Upper lobe of left lung (tissue), 6 donors: ENCODE measurements at regions not wholly inside any gene's neighbourhood (a gene's known extent, or its start where the extent isn't known, plus 50 kb on each side); places are given as distances from the start of the nearest gene placed in this dataset.

ENCODE experiments used
- ATAC-seq, 2 donors: fragments of 200-7000 bp; cut with Tn5 transposase; one replicate each; pipeline ENCODE4 v1.9.1; 2022; ENCODE audit warnings: mild to moderate bottlenecking in 2 of 2, moderate library complexity in 2 of 2; ENCODE audit not compliant: low FRiP score in 2 of 2
- DNase-seq, 2 donors: peaks; one replicate each; pipeline ENCODE4 v3.0.0-alpha.2; 2019 to 2020
- H3K27ac ChIP-seq, 4 donors: fragments of 200-600 bp; sonication (generic); one replicate each; pipeline ENCODE4 v1.5.1; 2016 to 2019
- H3K27me3 ChIP-seq, 4 donors: fragments of 200-600 bp; sonication (generic); one replicate each; pipeline ENCODE4 v1.5.1; 2017 to 2019
- H3K36me3 ChIP-seq, 4 donors: fragments of 200-600 bp; sonication (generic); one replicate each; pipeline ENCODE4 v1.5.1; 2016 to 2019
- H3K4me1 ChIP-seq, 4 donors: fragments of 200-600 bp; sonication (generic); one replicate each; pipeline ENCODE4 v1.5.1; 2018 to 2019
- H3K4me3 ChIP-seq, 4 donors: fragments of 200-600 bp; sonication (generic); one replicate each; pipeline ENCODE4 v1.5.1; 2017 to 2019; ENCODE audit warnings: mild to moderate bottlenecking in 2 of 4, moderate library complexity in 1 of 4
- H3K9me3 ChIP-seq, 4 donors: fragments of 200-600 bp; sonication (generic); one replicate each; pipeline ENCODE4 v1.5.1; 2018 to 2019
- CTCF ChIP-seq, 6 experiments: fragments of 450-650 bp in 4 of 6; fragments of 200-600 bp in 2 of 6; sonication (generic) in 2 of 6; IDR thresholded peaks; one replicate each; pipeline ENCODE4 v1.5.1; 2016 to 2019; ENCODE audit warnings: antibody characterized with exemption in 6 of 6
- EP300 ChIP-seq, 4 donors: sonication (generic); formaldehyde crosslinking; IDR thresholded peaks; one replicate each; pipeline ENCODE4 v1.5.1; 2017; ENCODE audit warnings: antibody characterized with exemption in 4 of 4, control low read depth in 2 of 4
- POLR2A ChIP-seq, 4 donors: fragments of 450-650 bp; IDR thresholded peaks; one replicate each; pipeline ENCODE4 v1.5.1; 2016 to 2017; ENCODE audit warnings: antibody characterized with exemption in 4 of 4, mild to moderate bottlenecking in 2 of 4
- POLR2AphosphoS5 ChIP-seq, 2 donors: sonication (generic); formaldehyde crosslinking; IDR thresholded peaks; one replicate each; pipeline ENCODE4 v1.5.1; 2017; ENCODE audit warnings: antibody characterized with exemption in 2 of 2
- WGBS, 2 donors: methylation state at CpG; one replicate each; pipeline ENCODE4 v1.1.5; 2017 to 2018; 5-methylcytosine and 5-hydroxymethylcytosine counted together
- donor health status: DM: no; HTN: no; CAD: no; lungs with moderate emphysema.
- donor health status: DM: no; HTN: yes; CAD: no; lungs with severe emphysema.

DNA sequence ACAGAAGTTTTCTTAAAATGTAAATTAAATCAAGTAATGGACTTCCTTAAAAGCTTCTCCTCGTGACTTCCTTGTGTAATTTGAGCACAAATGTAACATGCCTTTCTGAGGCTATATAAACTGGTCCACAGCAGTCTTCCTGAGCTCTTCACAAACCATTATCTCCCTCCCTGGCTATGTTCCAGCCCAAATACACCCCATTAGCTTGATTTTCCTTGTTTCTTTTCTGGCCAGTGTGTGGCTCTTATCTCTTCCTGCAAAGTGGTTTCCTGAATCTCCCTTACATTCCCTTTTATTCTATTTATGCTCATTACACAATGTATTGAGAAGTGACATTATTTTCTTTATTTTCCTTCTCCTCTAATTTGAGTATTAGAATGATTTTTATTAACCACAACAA is 1085.3 kb upstream of the PCDH10 start:
- Histone ChIP-seq H3K4me3 (no peak overlapping the region), H3K27ac (no peak overlapping the region), H3K4me1 (no peaks in the 10 kb centered on the region), H3K9me3 (no peaks in the 10 kb centered on the region), H3K27me3 (no peaks in the 10 kb centered on the region), H3K36me3 (no peaks in the 10 kb centered on the region)
- DNase-seq (no peak), ATAC-seq (no peak)
- 21 to 31% methylated on average over 1 of the region's 1 CpG for WGBS, 2 donors
- TF ChIP-seq POLR2AphosphoS5 (IDR thresholded peaks at IDR 0.05), result no peak
- TF ChIP-seq POLR2A (IDR thresholded peaks at IDR 0.05), result no peak
- TF ChIP-seq CTCF (IDR thresholded peaks at IDR 0.05), result no peak
- no peak for TF ChIP-seq EP300 (IDR thresholded peaks at IDR 0.05)

- TF ChIP-seq POLR2A (IDR thresholded peaks at IDR 0.05) (no peak), CTCF (IDR thresholded peaks at IDR 0.05) (no peak), POLR2AphosphoS5 (IDR thresholded peaks at IDR 0.05) (no peak), EP300 (IDR thresholded peaks at IDR 0.05) (no peak)
- DNase-seq (no peak), ATAC-seq (no peak)
- H3K36me3 ChIP-seq, result no peaks in the 10 kb centered on the region
- 52 to 57% methylated on average over 2 of the region's 2 CpGs for WGBS, 2 donors
- no peaks in the 10 kb centered on the region for H3K4me1 ChIP-seq
- H3K27me3 ChIP-seq, result no peaks in the 10 kb centered on the region
- no peak overlapping the region for H3K4me3 ChIP-seq
- no peaks in the 10 kb centered on the region for H3K9me3 ChIP-seq
- H3K27ac ChIP-seq, result no peak overlapping the region
Measured at GRCh38 chr4:132065940-132066495, 1083.1 kb upstream of the PCDH10 start.

- WGBS, 2 donors, result 82 to 90% methylated on average over 1 of the region's 1 CpG
- no peak overlapping the region for H3K4me3 ChIP-seq
Measured at GRCh38 chr4:132071815-132072214, 1077.3 kb upstream of the PCDH10 start.

GRCh38 chr4:132076829-132077228 is 1072.3 kb upstream of the PCDH10 start:
- WGBS, 2 donors, result 82 to 87% methylated on average over 2 of the region's 2 CpGs
- ATAC-seq, result no peak
- H3K9me3 ChIP-seq, result no peaks in the 10 kb centered on the region
- no peak overlapping the region for H3K4me3 ChIP-seq
- no peaks in the 10 kb centered on the region for H3K36me3 ChIP-seq
- no peaks in the 10 kb centered on the region for H3K27me3 ChIP-seq
- no peak for DNase-seq
- no peak for TF ChIP-seq EP300 (IDR thresholded peaks at IDR 0.05)
- TF ChIP-seq CTCF (IDR thresholded peaks at IDR 0.05), result no peak
- no peaks in the 10 kb centered on the region for H3K4me1 ChIP-seq
- H3K27ac ChIP-seq, result no peak overlapping the region

More at GRCh38 chr4:132071815-132072214, 1077.3 kb upstream of the PCDH10 start:
- no peaks in the 10 kb centered on the region for H3K4me1 ChIP-seq
- no peak for TF ChIP-seq EP300 (IDR thresholded peaks at IDR 0.05)
- no peaks in the 10 kb centered on the region for H3K36me3 ChIP-seq
- no peaks in the 10 kb centered on the region for H3K9me3 ChIP-seq
- no peak for ATAC-seq
- H3K27me3 ChIP-seq, result no peaks in the 10 kb centered on the region
- no peak overlapping the region for H3K27ac ChIP-seq
- no peak for DNase-seq

GRCh38 chr4:132085105-132085504 is 1064.0 kb upstream of the PCDH10 start:
- DNase-seq (no peak), ATAC-seq (no peak)
- Histone ChIP-seq H3K27me3 (no peaks in the 10 kb centered on the region), H3K27ac (no peak overlapping the region), H3K4me1 (no peaks in the 10 kb centered on the region), H3K9me3 (no peaks in the 10 kb centered on the region), H3K4me3 (no peak overlapping the region), H3K36me3 (no peaks in the 10 kb centered on the region)
- TF ChIP-seq POLR2AphosphoS5 (IDR thresholded peaks at IDR 0.05), result no peak
- 77 to 91% methylated on average over 4 of the region's 4 CpGs for WGBS, 2 donors

DNA sequence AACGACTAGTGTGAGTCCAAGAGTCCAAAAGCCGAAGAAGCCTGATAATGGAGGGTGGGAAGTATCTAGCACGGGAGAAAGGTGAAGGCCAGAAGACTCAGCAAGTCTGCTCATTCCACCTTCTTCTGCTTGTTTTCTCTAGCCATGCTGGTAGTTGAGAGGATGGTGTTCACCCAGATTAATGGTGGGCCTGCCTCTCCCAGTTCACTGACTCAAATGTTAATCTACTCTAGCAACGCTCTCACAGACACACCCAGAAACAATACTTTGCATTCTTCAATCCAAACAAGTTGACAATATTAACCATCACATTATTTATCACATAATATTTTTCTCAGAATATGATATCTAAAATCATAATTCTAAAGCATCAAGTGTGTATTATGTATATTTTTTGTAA is 1055.1 kb upstream of the PCDH10 start:
- DNase-seq (no peak), ATAC-seq (no peak)
- 88 to 91% methylated on average over 4 of the region's 4 CpGs for WGBS, 2 donors
- Histone ChIP-seq H3K9me3 (no peaks in the 10 kb centered on the region), H3K27me3 (no peaks in the 10 kb centered on the region), H3K4me3 (no peak overlapping the region), H3K27ac (no peak overlapping the region), H3K36me3 (no peaks in the 10 kb centered on the region), H3K4me1 (no peaks in the 10 kb centered on the region)
- TF ChIP-seq POLR2A (IDR thresholded peaks at IDR 0.05) (no peak), EP300 (IDR thresholded peaks at IDR 0.05) (no peak), POLR2AphosphoS5 (IDR thresholded peaks at IDR 0.05) (no peak), CTCF (IDR thresholded peaks at IDR 0.05) (no peak)
